GM21529 (cell line): ENCODE measurements at regions not wholly inside any gene's neighbourhood (a gene's known extent, or its start where the extent isn't known, plus 50 kb on each side); places are given as distances from the start of the nearest gene placed in this dataset.
A peak's percentile ranks its signal among the peaks of the same experiment; 100 is the strongest.

Experiments used
- ATAC-seq: cut with Tn5 transposase; IDR thresholded peaks from one replicate; pipeline ENCODE4 v1.9.1; 2021; ENCODE audit not compliant: unreplicated experiment

- peak; percentile 86 for ATAC-seq
Observed at GRCh38 chr20:39800111-39800510, 838.0 kb downstream of the DHX35 start.

GRCh38 chr20:39799366-39799965, 837.3 kb downstream of the DHX35 start:
- no peak for ATAC-seq

- no peak for ATAC-seq
Observed at GRCh38 chr20:39795401-39796272, 833.5 kb downstream of the DHX35 start.

GRCh38 chr20:39792334-39792733, 830.2 kb downstream of the DHX35 start:
- no peak for ATAC-seq

- ATAC-seq = no peak
Observed at GRCh38 chr20:39789411-39789810, 827.3 kb downstream of the DHX35 start.

GRCh38 chr20:39785252-39785917, 823.2 kb downstream of the DHX35 start:
- ATAC-seq = no peak

- no peak for ATAC-seq
Observed at GRCh38 chr20:39784693-39785092, 822.5 kb downstream of the DHX35 start.

- no peak for ATAC-seq
Observed at GRCh38 chr20:39778847-39779604, 816.9 kb downstream of the DHX35 start.

GRCh38 chr20:39778431-39778830, 816.3 kb downstream of the DHX35 start:
- no peak for ATAC-seq

GRCh38 chr20:39777610-39778009, 815.5 kb downstream of the DHX35 start:
- ATAC-seq = no peak

- no peak for ATAC-seq
Observed at GRCh38 chr20:39775110-39775509, 813.0 kb downstream of the DHX35 start.

GRCh38 chr20:39773380-39774000, 811.3 kb downstream of the DHX35 start:
- ATAC-seq = no peak

GRCh38 chr20:39767352-39767751, 805.2 kb downstream of the DHX35 start:
- ATAC-seq = no peak

GRCh38 chr20:39766333-39766732, 804.2 kb downstream of the DHX35 start:
- no peak for ATAC-seq

- no peak for ATAC-seq
Observed at GRCh38 chr20:39762716-39763115, 800.6 kb downstream of the DHX35 start.

GRCh38 chr20:39758876-39759275, 796.7 kb downstream of the DHX35 start:
- no peak for ATAC-seq

- no peak for ATAC-seq
Observed at GRCh38 chr20:39756828-39757227, 794.7 kb downstream of the DHX35 start.

GRCh38 chr20:39756369-39756768, 794.2 kb downstream of the DHX35 start:
- ATAC-seq = no peak

- no peak for ATAC-seq
Observed at GRCh38 chr20:39752262-39752876, 790.2 kb downstream of the DHX35 start.

- no peak for ATAC-seq
Observed at GRCh38 chr20:39751557-39752137, 789.5 kb downstream of the DHX35 start.
